Right cardiac atrium (tissue), 5 donors: ENCODE measurements at regions not wholly inside any gene's neighbourhood (a gene's known extent, or its start where the extent isn't known, plus 50 kb on each side); places are given as distances from the start of the nearest gene placed in this dataset.
"Not testable (repeated sequence)": the region's sequence is repeated elsewhere in the genome, so short reads cannot be mapped to it uniquely, and the experiment has no call there.

Experiments
- ATAC-seq, 2 donors: fragments of 200-7000 bp; cut with Tn5 transposase; one replicate each; pipeline versions ENCODE4 v1.8.0 to v1.9.1; 2020; ENCODE audit warnings: moderate library complexity in 2 of 2, mild to moderate bottlenecking in 1 of 2
- DNase-seq, 3 donors: peaks; one replicate each; pipeline ENCODE4 v3.0.0-alpha.2; 2020
- H3K27ac ChIP-seq: one replicate; pipeline ENCODE4 v1.5.1; 2013; ENCODE audit warnings: mild to moderate bottlenecking, low read length, control low read depth, moderate library complexity
- H3K27me3 ChIP-seq: one replicate; pipeline ENCODE4 v1.6.1; 2013; ENCODE audit not compliant: control insufficient read depth, insufficient read depth
- H3K4me1 ChIP-seq: one replicate; pipeline ENCODE4 v1.6.1; 2013; ENCODE audit warnings: low read length; ENCODE audit not compliant: control insufficient read depth, insufficient read depth
- H3K4me3 ChIP-seq: one replicate; pipeline ENCODE4 v1.5.1; 2013; ENCODE audit warnings: low read length, control low read depth
- H3K9me3 ChIP-seq: one replicate; pipeline ENCODE4 v1.6.1; 2013; ENCODE audit warnings: low read length; ENCODE audit not compliant: control insufficient read depth
- WGBS: extraction: QIAGEN DNeasy Blood & Tissue Kit; methylation state at CpG from one replicate; pipeline ENCODE4 v1.1.7; 2013; 5-methylcytosine and 5-hydroxymethylcytosine counted together
- intact Hi-C, 4 donors: fragments of 100-400 bp; cut with DNase I; formaldehyde crosslinking; loops; one replicate each; pipeline versions ENCODE4 v1.11.0 to v1.14.0; 2022 to 2023
- donor health status: healthy with polysubstance abuse.
- donor health status: DM: no; HTN: yes; CAD: no.
- donor health status: DM: no; HTN: no; CAD: no.
- donor health status: DM: no; HTN: yes; CAD: no; lungs with severe emphysema.
- donor health status: DM: yes; HTN: yes; CAD: no.

DNA sequence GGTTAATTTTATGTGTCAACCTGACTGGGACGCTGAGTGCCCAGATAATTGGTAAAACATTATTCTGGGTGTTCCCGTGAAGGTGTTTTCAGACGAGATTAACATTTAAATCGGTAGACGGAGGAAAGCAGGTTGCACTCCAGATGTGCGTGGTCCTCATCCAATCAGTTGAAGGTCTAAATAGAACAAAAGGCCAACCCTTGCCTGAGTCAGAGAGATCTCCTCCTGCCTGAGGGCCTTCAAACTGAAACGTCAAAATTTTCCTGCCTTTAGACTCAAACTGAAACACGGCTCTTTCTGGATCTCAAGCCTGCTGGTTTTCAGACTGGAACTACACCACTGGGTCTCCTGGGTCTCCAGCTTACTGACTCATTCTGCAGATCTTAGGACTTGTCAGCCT, 70.9 kb downstream of the NPIPA5 start:
- H3K27me3 ChIP-seq, H3K4me3 ChIP-seq, H3K4me1 ChIP-seq, ATAC-seq, H3K27ac ChIP-seq, H3K9me3 ChIP-seq, intact Hi-C loops, DNase-seq: not testable (repeated sequence)
- 87% methylated on average over 8 of the region's 8 CpGs for WGBS

GRCh38 chr16:15305889-15306288, 72.2 kb downstream of the NPIPA5 start:
- H3K9me3 ChIP-seq, ATAC-seq, H3K4me1 ChIP-seq, H3K27me3 ChIP-seq, H3K27ac ChIP-seq, DNase-seq, H3K4me3 ChIP-seq, intact Hi-C loops: not testable (repeated sequence)
- WGBS = 45% methylated on average over 2 of the region's 2 CpGs

GRCh38 chr16:15303667-15304324, 74.3 kb downstream of the NPIPA5 start:
- H3K27me3 ChIP-seq, H3K27ac ChIP-seq, H3K9me3 ChIP-seq, DNase-seq, ATAC-seq, H3K4me1 ChIP-seq, H3K4me3 ChIP-seq, intact Hi-C loops: not testable (repeated sequence)
- WGBS = 12% methylated on average over 5 of the region's 10 CpGs

- H3K4me1 ChIP-seq, H3K27ac ChIP-seq, DNase-seq, ATAC-seq, H3K4me3 ChIP-seq, intact Hi-C loops, H3K27me3 ChIP-seq, H3K9me3 ChIP-seq: not testable (repeated sequence)
- 93% methylated on average over 1 of the region's 4 CpGs for WGBS
Measured at GRCh38 chr16:15297104-15297503, 81.0 kb downstream of the NPIPA5 start.

- H3K27me3 ChIP-seq, H3K4me1 ChIP-seq, DNase-seq, H3K4me3 ChIP-seq, H3K9me3 ChIP-seq, H3K27ac ChIP-seq, ATAC-seq, intact Hi-C loops: not testable (repeated sequence)
- 69% methylated on average over 8 of the region's 8 CpGs for WGBS
Measured at GRCh38 chr16:15274796-15275195, 103.3 kb downstream of the NPIPA5 start.

- H3K27me3 ChIP-seq, H3K4me1 ChIP-seq, ATAC-seq, H3K27ac ChIP-seq, H3K9me3 ChIP-seq, H3K4me3 ChIP-seq, DNase-seq, intact Hi-C loops: not testable (repeated sequence)
- 96% methylated on average over 1 of the region's 1 CpG for WGBS
Measured at GRCh38 chr16:15273964-15274363, 104.1 kb downstream of the NPIPA5 start.

- DNase-seq, ATAC-seq, H3K4me3 ChIP-seq, H3K27ac ChIP-seq, intact Hi-C loops, H3K4me1 ChIP-seq, H3K27me3 ChIP-seq, H3K9me3 ChIP-seq: not testable (repeated sequence)
- 88% methylated on average over 5 of the region's 6 CpGs for WGBS
Measured at GRCh38 chr16:15266941-15267340, 111.2 kb downstream of the NPIPA5 start.

DNA sequence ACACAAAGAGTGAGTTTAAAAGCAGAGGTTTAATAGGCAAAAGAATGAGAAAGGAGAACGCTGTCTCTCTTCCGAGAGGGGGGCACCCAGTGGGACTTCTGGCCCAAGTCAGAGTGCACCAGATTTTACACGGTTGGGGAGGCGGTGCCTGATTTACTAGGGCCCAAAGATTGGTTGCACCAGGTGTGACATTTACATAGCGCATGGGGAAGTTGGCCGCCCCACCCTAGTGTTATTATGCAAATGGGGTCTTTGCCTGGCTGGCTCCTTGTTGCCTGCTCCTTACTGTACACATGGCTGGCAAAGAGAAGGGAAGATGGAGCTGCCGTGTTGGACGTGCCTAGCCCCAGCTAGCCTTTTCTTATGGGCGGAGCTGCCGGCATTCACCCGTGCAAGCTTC, 115.9 kb downstream of the NPIPA5 start:
- 53% methylated on average over 10 of the region's 11 CpGs for WGBS
- intact Hi-C loops, DNase-seq, H3K4me1 ChIP-seq, ATAC-seq, H3K4me3 ChIP-seq, H3K9me3 ChIP-seq, H3K27me3 ChIP-seq, H3K27ac ChIP-seq: not testable (repeated sequence)

DNA sequence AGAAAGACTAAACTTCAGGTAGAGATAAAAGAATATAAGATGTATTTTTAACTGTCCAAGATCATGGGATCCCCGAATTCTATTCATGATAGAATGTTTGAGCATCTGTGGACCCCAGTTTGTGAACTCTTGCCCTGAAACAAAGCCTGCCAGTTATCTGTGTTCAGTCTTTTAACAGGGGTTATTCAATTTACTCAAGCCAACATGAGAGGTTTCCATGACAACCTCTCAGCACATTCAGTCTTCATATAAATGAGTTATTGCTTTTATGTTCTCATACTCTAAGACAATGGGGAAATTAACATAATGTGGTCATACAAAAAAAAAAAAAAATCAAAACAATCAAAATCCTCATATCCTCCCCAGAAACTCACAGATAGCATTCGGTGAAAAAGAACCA, 130.1 kb downstream of the NPIPA5 start:
- WGBS = no CpG with 5 or more reads among the region's 2 CpGs
- H3K27ac ChIP-seq, intact Hi-C loops, ATAC-seq, H3K4me1 ChIP-seq, H3K9me3 ChIP-seq, H3K4me3 ChIP-seq, DNase-seq, H3K27me3 ChIP-seq: not testable (repeated sequence)

- DNase-seq, H3K9me3 ChIP-seq, ATAC-seq, H3K4me1 ChIP-seq, intact Hi-C loops, H3K27ac ChIP-seq, H3K27me3 ChIP-seq, H3K4me3 ChIP-seq: not testable (repeated sequence)
- 74% methylated on average over 2 of the region's 3 CpGs for WGBS
Measured at GRCh38 chr16:15236674-15237323, 141.3 kb downstream of the NPIPA5 start.

DNA sequence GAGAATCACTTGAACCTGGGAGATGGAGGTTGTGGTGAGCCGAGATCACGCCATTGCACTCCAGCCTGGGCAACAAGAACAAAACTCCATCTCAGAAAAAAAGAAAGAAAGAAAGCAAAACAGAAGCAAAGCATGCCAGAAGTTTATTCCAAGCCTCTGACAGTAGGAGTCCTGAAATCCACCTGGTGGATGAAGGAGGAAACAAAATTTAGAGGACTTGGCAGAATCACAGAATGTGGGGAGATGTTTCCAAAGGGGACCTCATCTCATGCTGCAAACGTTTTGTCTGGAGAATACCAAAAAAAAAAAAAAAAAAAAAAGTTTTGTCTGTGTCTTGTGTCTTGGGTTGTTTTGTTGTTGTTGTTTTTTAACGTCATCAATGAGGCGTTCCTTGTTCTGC, 141.1 kb upstream of the RRN3 start:
- intact Hi-C loops, H3K4me3 ChIP-seq, DNase-seq, H3K4me1 ChIP-seq, ATAC-seq, H3K27ac ChIP-seq, H3K9me3 ChIP-seq, H3K27me3 ChIP-seq: not testable (repeated sequence)
- 62% methylated on average over 3 of the region's 5 CpGs for WGBS
